ENCODE measurements at regions not wholly inside any gene's neighbourhood (a gene's known extent, or its start where the extent isn't known, plus 50 kb on each side); places are given as distances from the start of the nearest gene placed in this dataset.

DNA sequence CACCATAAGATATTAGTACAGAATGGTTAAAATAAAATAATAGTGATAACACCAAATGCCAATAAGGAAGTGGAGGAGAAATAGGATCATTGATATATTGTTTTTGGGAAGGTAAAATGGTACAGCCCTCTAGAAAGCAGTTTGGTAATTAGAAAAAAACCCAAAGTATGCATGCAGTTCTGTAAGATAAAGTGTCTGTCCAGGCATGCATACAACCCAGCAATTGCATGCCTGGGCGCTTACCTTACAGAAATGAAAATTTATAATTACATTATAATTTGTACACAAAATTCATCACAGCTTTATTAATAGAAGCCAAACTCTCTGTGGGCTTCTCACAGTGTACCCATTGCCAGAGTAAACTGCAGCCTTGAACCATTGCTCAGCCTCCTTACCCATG is 124.7 kb downstream of the TTC6 start:
- TF ChIP-seq POLR2A (IDR thresholded peaks at IDR 0.05; ENCODE audit: low read depth, low read length) (no peak), POLR2AphosphoS5 (IDR thresholded peaks at IDR 0.05; ENCODE audit: low read depth, low read length) (no peak), TAF1 (IDR thresholded peaks at IDR 0.05; ENCODE audit: borderline replicate concordance, low read depth, low read length) (no peak)
